Dermis blood vessel endothelial cell (primary cell): ENCODE measurements at regions not wholly inside any gene's neighbourhood (a gene's known extent, or its start where the extent isn't known, plus 50 kb on each side); places are given as distances from the start of the nearest gene placed in this dataset.
A peak's percentile ranks its signal among the peaks of the same experiment; 100 is the strongest.
"Not testable (repeated sequence)": the region's sequence is repeated elsewhere in the genome, so short reads cannot be mapped to it uniquely, and the experiment has no call there.

Experiments used
- DNase-seq: peaks from one replicate; pipeline ENCODE4 v3.0.0; 2010

DNA sequence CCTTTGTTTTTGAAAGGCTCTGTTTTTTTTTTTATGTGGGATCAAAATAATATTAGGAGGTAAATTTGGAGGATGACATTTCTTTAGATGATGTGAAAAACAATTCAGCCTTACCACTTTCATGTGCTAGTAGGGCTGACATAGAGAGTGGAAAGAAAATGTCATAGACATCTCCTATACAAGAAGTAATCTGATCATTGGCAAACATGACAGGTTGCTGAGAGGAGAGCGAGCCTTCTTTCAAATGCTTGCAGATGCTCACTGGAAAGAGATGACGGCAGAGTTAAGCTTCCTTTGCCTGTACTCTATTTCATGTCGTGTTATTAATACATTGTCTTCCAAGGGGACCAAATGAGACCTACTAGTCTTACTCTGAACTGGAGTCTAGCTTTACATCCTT lies 160.1 kb upstream of the DAP start:
- no peak for DNase-seq

DNA sequence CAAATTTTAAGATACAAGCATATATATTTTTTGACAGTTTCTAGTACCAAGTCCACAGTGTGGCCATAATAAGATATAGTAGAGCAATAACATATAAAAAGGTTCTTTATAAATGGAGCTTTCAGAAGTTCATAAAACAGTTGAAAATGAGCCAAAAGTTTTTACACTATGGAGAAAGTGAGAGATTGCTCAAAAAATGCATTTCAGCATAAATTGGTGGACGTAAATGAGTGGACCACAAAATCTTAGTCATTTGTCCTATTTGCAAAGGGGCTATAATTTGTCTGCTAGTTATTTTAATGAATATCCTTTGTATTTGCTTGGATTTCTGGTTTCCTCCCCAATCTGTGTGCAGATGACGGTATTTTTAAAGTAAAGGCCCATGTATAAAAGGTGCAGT lies 159.4 kb upstream of the DAP start:
- DNase-seq, result no peak

GRCh38 chr5:10914741-10915480 lies 153.9 kb upstream of the DAP start:
- DNase-seq, result no peak

DNA sequence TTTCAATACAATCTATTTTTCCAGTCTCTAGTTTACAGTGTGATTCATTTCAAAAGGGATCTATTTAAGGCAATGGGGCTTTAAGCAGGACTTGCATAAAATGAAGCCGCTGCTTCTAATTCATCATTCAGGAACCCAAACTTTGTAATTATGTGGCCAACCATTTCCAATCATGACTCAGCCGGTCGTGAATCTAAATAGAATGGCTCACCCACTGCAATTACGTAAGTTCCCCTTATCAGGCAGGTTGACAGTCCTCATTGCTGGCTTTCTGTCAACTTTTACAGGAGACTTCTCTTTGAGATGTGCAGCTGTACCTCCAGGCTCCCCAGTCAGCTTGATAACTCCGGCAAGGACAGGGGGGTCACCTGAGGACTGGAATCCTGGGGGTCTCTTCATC lies 152.8 kb upstream of the DAP start:
- DNase-seq, result no peak

DNA sequence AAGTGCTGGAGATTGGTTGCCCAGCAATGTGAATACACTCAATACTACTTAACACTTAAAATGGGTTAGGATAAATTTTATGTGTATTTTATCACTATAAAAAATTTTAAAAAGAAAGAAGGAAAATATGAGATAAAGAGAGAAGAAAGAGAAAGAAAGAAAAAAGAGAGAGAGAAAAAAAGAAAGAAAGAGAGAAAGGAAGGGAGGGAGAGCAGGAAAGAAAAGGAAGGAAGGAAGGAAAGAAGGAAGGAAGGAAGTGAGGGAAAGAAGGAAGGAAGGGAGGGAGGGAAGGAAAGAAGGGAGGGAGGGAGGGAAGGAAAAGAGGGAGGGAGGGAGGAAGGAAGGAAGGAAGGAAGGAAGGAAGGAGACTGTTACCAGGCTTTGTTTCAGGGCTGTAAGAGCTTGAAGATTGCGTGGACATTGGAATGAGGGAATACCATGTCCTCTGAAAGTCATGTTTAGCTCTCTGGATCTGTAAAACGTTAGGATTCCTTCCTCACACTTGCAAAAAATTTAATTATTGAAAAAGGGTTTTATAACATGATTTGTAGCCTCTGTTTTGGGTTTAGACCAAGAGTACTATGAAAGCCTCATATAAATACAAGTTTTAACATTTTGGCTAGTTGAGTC lies 152.3 kb upstream of the DAP start:
- DNase-seq, result no peak

GRCh38 chr5:10912435-10912834 lies 151.4 kb upstream of the DAP start:
- no peak for DNase-seq

DNA sequence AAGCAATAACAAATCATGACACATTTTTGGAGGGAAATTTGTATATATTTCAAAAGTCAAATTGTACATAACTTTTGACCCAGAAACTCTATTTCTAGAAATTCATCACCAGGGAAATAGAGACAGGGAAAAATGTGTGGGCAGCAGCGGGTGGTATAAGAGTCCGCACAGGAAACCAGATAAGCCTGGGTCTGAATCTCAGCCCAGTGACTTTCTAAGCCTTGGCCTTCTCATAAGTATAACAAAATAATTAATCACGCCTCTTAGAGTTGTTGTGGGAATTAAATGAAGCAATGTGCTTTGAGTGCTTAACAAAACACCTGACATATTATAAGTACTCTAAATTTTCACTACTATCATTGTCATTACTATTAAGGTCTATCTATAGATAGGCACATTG lies 149.2 kb upstream of the DAP start:
- DNase-seq, result no peak

DNA sequence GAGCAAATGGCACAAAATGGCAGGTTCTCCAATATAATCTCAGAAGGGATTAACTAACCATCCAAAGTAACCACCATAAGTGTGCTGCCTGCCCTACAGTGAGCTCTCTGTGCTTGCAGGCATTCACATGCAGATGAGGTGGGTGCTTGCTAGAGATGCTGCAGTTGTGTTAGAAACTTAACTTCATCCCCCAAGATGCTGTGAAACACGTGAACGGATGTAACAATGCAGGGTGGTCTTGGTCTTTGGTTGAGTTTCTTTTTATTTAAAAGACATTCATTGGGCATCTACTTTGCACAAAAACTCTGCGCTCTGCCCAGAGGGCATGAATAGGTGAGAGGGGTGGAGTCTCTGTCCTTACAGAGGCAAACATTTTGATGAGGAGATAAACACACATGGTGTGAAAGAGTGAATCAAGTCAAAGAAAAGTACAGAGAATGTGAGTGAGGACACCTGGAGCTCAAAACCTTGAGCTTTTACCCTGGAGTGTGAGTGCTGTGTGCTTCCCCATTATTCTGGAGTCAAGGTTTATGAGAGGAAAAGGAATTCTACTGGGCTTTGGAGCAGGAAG lies 143.9 kb upstream of the DAP start:
- DNase-seq, result no peak

DNA sequence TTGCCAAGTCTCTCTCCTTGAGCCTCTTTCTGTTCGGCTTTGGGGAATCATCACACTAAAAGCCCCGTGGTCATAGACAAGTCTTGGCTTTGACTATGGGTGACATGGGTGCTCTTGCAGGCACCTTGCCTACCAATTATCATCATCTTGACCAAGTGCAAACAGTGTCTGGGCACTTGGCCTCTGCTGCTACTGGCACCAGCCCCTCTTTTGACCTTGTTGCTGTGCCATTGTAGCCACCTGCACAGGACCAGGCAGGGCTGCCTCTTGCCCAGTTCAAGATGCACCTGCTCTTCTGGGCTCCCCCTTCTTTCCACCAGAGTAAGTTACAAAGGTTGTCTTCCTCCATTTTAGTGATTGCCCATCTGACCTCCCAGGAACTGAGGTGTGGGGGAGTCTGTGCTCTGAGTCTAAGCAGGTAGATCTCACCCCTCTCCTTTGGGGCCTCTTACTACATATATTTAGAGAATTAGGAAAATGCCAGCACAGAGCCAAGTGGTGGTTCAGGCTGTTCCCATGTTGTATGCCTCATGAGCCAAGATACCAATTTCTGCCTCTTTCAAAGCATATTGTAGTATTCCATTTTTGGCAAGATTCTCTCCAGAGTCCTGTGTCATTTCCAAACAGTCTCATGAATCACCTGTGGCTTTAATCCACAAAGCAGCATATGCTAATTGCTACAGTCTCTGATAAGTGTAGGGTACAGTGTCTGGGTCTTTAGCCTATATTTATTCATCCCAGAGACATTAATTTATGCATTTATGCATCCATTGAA lies 142.9 kb upstream of the DAP start:
- no peak for DNase-seq

GRCh38 chr5:10902145-10902544 lies 141.1 kb upstream of the DAP start:
- peak; percentile 6 for DNase-seq

- DNase-seq, result no peak
Observed at GRCh38 chr5:10898514-10898913, 137.5 kb upstream of the DAP start.

DNA sequence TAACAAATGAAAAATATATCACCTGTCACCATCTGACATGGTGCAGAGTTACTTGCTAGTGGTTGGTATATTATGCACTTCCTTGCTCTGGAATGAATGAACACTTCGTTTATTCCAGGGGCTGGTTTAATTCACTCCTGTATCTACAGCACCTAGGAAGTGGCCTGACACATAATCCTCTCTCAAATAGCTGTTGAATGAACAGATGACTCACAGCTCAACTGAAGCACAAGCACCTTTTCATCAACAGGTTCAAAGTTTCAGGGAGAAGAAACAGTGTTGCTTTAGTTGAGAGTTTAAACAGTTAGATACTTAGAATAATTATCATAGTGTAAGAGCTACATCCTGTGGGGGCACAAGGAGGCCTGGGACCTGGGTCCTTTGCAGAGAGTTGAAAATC lies 135.0 kb upstream of the DAP start:
- no peak for DNase-seq

DNA sequence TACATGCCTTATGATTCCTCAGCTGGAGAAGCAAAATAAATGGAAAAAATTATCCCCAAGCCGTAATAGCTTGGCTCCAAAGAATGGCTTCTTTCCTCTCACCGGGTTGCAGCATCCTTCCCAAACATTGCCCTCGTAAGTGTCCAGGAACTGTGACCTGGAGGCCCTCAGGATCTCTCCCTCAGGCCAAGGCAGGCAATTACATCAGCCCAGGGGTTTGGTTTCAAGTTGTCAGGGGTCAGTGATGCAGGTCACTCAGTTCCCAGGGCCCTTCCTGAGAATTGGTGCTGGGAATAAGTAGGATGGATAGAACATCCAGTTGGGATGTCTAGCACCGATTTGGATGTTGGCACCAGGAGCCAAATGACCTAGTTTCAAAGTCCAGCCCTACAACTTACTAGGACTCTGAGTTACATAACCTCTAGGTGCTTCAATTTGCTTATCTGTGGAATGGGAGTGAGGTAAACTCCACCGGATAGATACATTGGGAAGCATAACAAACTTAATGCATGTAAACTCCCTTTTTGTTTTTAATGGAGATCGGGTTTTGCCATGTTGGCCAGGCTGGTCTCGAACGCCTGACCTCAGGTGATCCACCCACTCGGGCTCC lies 133.5 kb upstream of the DAP start:
- DNase-seq, result no peak

DNA sequence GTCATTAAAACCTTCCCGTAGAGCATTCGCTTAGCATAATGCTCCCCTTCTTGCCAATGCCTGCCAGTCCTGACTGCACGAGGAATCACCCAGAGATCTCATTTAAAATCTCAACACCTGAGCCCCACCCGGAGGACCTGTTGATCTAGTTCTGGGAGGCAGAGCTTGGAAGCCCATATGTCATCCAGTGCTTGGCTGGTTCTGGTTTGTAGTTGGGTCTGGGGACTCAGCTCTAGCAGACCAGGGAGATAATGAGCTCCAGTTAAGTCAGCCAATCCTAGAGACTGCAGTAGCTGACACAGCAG lies 131.8 kb upstream of the DAP start:
- DNase-seq, result no peak

DNA sequence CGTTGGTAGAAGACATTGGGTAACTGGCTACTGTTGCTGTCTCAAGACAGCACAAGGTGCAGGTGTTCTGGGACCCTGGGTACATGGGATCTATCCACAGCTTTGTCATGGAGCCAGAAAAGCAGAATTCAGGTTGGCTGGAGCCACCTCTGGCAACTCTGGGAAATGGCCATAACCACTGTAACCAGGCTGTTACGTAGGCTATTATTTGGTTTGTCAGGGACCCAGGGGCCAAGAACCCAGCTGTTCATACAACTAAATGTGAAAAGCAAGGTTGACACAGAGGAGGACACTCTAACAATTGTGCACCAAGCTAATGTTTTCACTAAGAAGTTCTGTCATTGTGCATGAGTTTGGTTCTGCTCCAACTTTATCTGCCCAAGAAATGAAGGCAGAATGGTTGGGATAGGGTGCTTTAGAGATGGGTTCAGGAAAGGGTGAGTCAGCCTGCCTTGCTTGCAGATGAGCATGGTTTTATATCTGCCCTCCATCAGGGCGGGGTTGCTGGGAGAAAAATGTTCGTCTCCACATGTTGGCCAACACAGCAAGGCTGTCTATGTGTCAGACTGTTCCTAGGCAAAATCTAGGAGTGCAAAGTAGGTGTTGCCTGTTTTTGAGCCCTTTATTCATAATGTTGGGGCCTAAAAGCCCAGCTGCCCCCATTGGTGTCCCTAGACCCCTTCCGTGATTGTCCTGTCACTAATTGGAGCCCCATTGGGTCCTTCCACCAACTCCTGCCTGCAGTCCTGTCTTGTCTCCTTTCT lies 131.3 kb upstream of the DAP start:
- DNase-seq, result no peak

DNA sequence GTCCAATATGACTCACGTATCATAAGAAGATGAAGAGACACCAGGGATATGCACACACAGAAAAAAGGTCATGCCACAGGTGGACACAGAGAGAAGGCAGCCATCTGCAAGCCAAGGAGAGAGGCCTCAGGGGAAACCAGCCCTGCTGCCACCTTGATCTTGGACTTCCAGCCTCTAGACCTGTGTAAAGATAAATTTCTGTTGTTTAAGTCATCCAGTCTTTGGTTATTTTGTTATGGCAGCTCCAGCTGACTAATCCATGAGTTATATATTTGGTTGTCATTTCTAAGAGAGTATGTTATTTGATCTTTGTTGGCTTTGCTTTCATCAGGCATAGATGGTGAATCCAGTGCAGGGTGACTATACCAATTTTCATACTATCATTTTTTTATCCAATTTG lies 130.2 kb upstream of the DAP start:
- DNase-seq, result no peak

GRCh38 chr5:10886497-10886896 lies 125.5 kb upstream of the DAP start:
- DNase-seq, result no peak

GRCh38 chr5:10885026-10885425 lies 124.0 kb upstream of the DAP start:
- DNase-seq, result no peak

DNA sequence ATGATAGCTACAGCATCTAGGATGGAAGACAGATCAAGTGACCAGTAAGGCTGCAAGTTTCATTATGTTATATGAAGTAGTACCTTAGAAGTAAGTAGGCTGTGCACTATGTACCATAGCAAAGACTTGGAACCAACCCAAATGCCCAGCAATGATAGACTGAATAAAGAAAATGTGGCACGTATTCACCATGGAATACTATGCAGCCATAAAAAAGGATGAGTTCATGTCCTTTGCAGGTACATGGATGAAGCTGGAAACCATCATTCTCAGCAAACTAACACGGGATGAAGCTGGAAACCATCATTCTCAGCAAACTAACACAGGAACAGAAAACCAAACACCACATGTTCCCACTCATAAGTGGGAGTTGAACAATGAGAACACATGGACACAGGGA lies 122.9 kb upstream of the DAP start:
- not testable (repeated sequence) for DNase-seq

GRCh38 chr5:10880934-10881333 lies 119.9 kb upstream of the DAP start:
- DNase-seq, result no peak

- not testable (repeated sequence) for DNase-seq
Observed at GRCh38 chr5:10876996-10877395, 116.0 kb upstream of the DAP start.

- DNase-seq, result no peak
Observed at GRCh38 chr5:10876006-10876744, 115.1 kb upstream of the DAP start.
